GM12891 (cell line): ENCODE measurements at regions not wholly inside any gene's neighbourhood (a gene's known extent, or its start where the extent isn't known, plus 50 kb on each side); places are given as distances from the start of the nearest gene placed in this dataset.

ENCODE experiments used
- PAX5 ChIP-seq: IDR thresholded peaks from 2 replicates; pipeline ENCODE4 v1.6.1; 2011; ENCODE audit warnings: low read length, moderate library complexity, mild to moderate bottlenecking; ENCODE audit not compliant: insufficient read depth, severe bottlenecking
- POLR2A ChIP-seq: IDR thresholded peaks from 2 replicates; pipeline ENCODE4 v1.6.1; 2011; ENCODE audit warnings: low read depth, low read length, control low read depth
- POLR2AphosphoS5 ChIP-seq: IDR thresholded peaks from 2 replicates; pipeline ENCODE4 v1.6.1; 2011; ENCODE audit warnings: low read depth, low read length, control low read depth
- POU2F2 ChIP-seq: IDR thresholded peaks from 2 replicates; pipeline ENCODE4 v1.6.1; 2011; ENCODE audit warnings: low read depth, mild to moderate bottlenecking, control low read depth, low read length, moderate library complexity
- SPI1 ChIP-seq: IDR thresholded peaks from 2 replicates; pipeline ENCODE4 v1.6.1; 2011; ENCODE audit warnings: low read depth, low read length, control low read depth
- TAF1 ChIP-seq: IDR thresholded peaks from 2 replicates; pipeline ENCODE4 v1.6.1; 2011; ENCODE audit warnings: low read depth, low read length, control low read depth

DNA sequence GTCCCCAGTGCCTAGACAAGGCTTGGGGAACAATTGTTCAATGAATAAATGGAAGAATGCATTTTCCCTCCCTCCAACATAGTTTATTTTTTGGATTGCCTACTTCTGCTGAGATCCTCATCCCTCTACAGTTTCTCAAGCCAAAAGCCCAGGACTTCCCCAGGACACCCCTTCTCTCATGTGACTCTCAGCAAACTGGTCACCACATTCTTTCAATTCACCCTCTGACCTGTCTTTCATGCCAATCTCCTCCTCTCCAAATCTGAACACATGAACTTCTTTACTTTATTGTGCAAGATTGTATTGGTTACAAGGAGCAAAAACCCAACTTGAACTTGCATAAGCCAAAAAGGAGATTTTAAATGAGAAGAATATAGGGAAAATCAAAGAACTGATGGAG is 103.2 kb upstream of the JUN start:
- TF ChIP-seq POLR2AphosphoS5 (no peak), POLR2A (no peak), SPI1 (no peak), TAF1 (no peak), POU2F2 (no peak), PAX5 (no peak)
